Right forelimb (tissue), 1 donor: ENCODE measurements at regions not wholly inside any gene's neighbourhood (a gene's known extent, or its start where the extent isn't known, plus 50 kb on each side); places are given as distances from the start of the nearest gene placed in this dataset.

ENCODE experiments used
- DNase-seq: peaks from one replicate; pipeline ENCODE4 v3.0.0-alpha.2; 2018

GRCh38 chr19:29375429-29376119, 150.2 kb upstream of the VSTM2B start:
- no peak for DNase-seq

GRCh38 chr19:29376855-29377354, 148.9 kb upstream of the VSTM2B start:
- DNase-seq = peak; percentile 18

GRCh38 chr19:29378126-29378525, 147.7 kb upstream of the VSTM2B start:
- peak; percentile 19 for DNase-seq

GRCh38 chr19:29378543-29379080, 147.2 kb upstream of the VSTM2B start:
- DNase-seq = peak; percentile 32

GRCh38 chr19:29379257-29380021, 146.4 kb upstream of the VSTM2B start:
- DNase-seq = peak; percentile 44

- DNase-seq = peak; percentile 26
These were observed 145.2 kb upstream of the VSTM2B start for GRCh38 chr19:29380581-29380980.

- DNase-seq = peak; percentile 28
These were observed 144.2 kb upstream of the VSTM2B start for GRCh38 chr19:29381353-29382203.

GRCh38 chr19:29383696-29384095, 142.1 kb upstream of the VSTM2B start:
- DNase-seq = peak; percentile 17

- DNase-seq = no peak
These were observed 141.1 kb upstream of the VSTM2B start for GRCh38 chr19:29384656-29385055.

- no peak for DNase-seq
These were observed 140.5 kb upstream of the VSTM2B start for GRCh38 chr19:29385191-29385795.

- DNase-seq = no peak
These were observed 138.8 kb upstream of the VSTM2B start for GRCh38 chr19:29386970-29387369.

- no peak for DNase-seq
These were observed 138.2 kb upstream of the VSTM2B start for GRCh38 chr19:29387586-29387985.

- DNase-seq = no peak
These were observed 136.3 kb upstream of the VSTM2B start for GRCh38 chr19:29389495-29389894.

GRCh38 chr19:29390742-29391141, 135.1 kb upstream of the VSTM2B start:
- DNase-seq = no peak

- DNase-seq = no peak
These were observed 131.8 kb upstream of the VSTM2B start for GRCh38 chr19:29393915-29394460.

- DNase-seq = no peak
These were observed 130.6 kb upstream of the VSTM2B start for GRCh38 chr19:29395111-29395733.

- no peak for DNase-seq
These were observed 129.9 kb upstream of the VSTM2B start for GRCh38 chr19:29395734-29396414.

- DNase-seq = no peak
These were observed 128.9 kb upstream of the VSTM2B start for GRCh38 chr19:29396925-29397324.

- DNase-seq = no peak
These were observed 128.0 kb upstream of the VSTM2B start for GRCh38 chr19:29397748-29398147.

- no peak for DNase-seq
These were observed 126.0 kb upstream of the VSTM2B start for GRCh38 chr19:29399804-29400203.
